ENCODE measurements at regions not wholly inside any gene's neighbourhood (a gene's known extent, or its start where the extent isn't known, plus 50 kb on each side); places are given as distances from the start of the nearest gene placed in this dataset.
"Not testable (repeated sequence)": the region's sequence is repeated elsewhere in the genome, so short reads cannot be mapped to it uniquely, and the experiment has no call there.

GRCh38 chr3:66644549-66644948 is 143.7 kb upstream of the LRIG1 start:
- Mint-ChIP-seq H3K27me3 (ENCODE audit: low read depth) (no peaks in the 10 kb centered on the region), H3K36me3 (ENCODE audit: low read depth) (peaks cover 18% of the 10 kb centered on the region)

GRCh38 chr3:66648975-66649374 is 148.2 kb upstream of the LRIG1 start:
- Mint-ChIP-seq H3K36me3 (ENCODE audit: low read depth) (peaks cover 13% of the 10 kb centered on the region), H3K27me3 (ENCODE audit: low read depth) (no peaks in the 10 kb centered on the region), H3K9me3 (peaks cover 9% of the 10 kb centered on the region), H3K4me3 (no peak overlapping the region), H3K27ac (ENCODE audit: unreplicated experiment) (no peak overlapping the region), H3K4me1 (peaks cover 36% of the 10 kb centered on the region)
- no peak for DNase-seq (ENCODE audit: low read depth, low spot score)
- TF ChIP-seq, protein P1, sequence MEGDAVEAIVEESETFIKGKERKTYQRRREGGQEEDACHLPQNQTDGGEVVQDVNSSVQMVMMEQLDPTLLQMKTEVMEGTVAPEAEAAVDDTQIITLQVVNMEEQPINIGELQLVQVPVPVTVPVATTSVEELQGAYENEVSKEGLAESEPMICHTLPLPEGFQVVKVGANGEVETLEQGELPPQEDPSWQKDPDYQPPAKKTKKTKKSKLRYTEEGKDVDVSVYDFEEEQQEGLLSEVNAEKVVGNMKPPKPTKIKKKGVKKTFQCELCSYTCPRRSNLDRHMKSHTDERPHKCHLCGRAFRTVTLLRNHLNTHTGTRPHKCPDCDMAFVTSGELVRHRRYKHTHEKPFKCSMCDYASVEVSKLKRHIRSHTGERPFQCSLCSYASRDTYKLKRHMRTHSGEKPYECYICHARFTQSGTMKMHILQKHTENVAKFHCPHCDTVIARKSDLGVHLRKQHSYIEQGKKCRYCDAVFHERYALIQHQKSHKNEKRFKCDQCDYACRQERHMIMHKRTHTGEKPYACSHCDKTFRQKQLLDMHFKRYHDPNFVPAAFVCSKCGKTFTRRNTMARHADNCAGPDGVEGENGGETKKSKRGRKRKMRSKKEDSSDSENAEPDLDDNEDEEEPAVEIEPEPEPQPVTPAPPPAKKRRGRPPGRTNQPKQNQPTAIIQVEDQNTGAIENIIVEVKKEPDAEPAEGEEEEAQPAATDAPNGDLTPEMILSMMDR (conservative IDR thresholded peaks at IDR 0.05): no peak

More at GRCh38 chr3:66644549-66644948, 143.7 kb upstream of the LRIG1 start:
- Mint-ChIP-seq H3K4me3 (no peak overlapping the region), H3K9me3 (peaks cover 9% of the 10 kb centered on the region), H3K4me1 (peaks cover 45% of the 10 kb centered on the region), H3K27ac (ENCODE audit: unreplicated experiment) (peak overlapping the region; percentile 43)
- TF ChIP-seq, protein P1 (conservative IDR thresholded peaks at IDR 0.05): no peak
- no peak for DNase-seq (ENCODE audit: low read depth, low spot score)

- H3K27ac Mint-ChIP-seq (ENCODE audit: unreplicated experiment); DNase-seq (ENCODE audit: low read depth, low spot score); H3K4me3 Mint-ChIP-seq; H3K9me3 Mint-ChIP-seq; H3K36me3 Mint-ChIP-seq (ENCODE audit: low read depth); H3K27me3 Mint-ChIP-seq (ENCODE audit: low read depth): not testable (repeated sequence)
- peaks cover 53% of the 10 kb centered on the region for H3K4me1 Mint-ChIP-seq
Measured at GRCh38 chr3:66651520-66651919, 150.7 kb upstream of the LRIG1 start.

- not testable (repeated sequence) for DNase-seq (ENCODE audit: low read depth, low spot score); H3K27me3 Mint-ChIP-seq (ENCODE audit: low read depth); H3K4me3 Mint-ChIP-seq; H3K9me3 Mint-ChIP-seq; H3K36me3 Mint-ChIP-seq (ENCODE audit: low read depth)
- H3K27ac Mint-ChIP-seq (ENCODE audit: unreplicated experiment): peak overlapping the region; percentile 78
- peaks cover 56% of the 10 kb centered on the region for H3K4me1 Mint-ChIP-seq
Measured at GRCh38 chr3:66652100-66652499, 151.3 kb upstream of the LRIG1 start.

- H3K27me3 Mint-ChIP-seq (ENCODE audit: low read depth): no peaks in the 10 kb centered on the region
- peak; percentile 18 for DNase-seq (ENCODE audit: low read depth, low spot score)
- peak overlapping the region; percentile 62 for H3K4me3 Mint-ChIP-seq
- peak overlapping the region; percentile 98 for H3K27ac Mint-ChIP-seq (ENCODE audit: unreplicated experiment)
- peaks cover 75% of the 10 kb centered on the region for H3K4me1 Mint-ChIP-seq
- H3K36me3 Mint-ChIP-seq (ENCODE audit: low read depth): no peaks in the 10 kb centered on the region
- TF ChIP-seq, protein P1 (conservative IDR thresholded peaks at IDR 0.05): no peak
- H3K9me3 Mint-ChIP-seq: no peaks in the 10 kb centered on the region
Measured at GRCh38 chr3:66655044-66655443, 154.2 kb upstream of the LRIG1 start.

GRCh38 chr3:66655671-66656070 is 154.8 kb upstream of the LRIG1 start:
- peaks cover 79% of the 10 kb centered on the region for H3K4me1 Mint-ChIP-seq
- H3K27ac Mint-ChIP-seq (ENCODE audit: unreplicated experiment): peak overlapping the region; percentile 98
- H3K4me3 Mint-ChIP-seq: peak overlapping the region; percentile 62

More at GRCh38 chr3:66655671-66656070, 154.8 kb upstream of the LRIG1 start:
- no peaks in the 10 kb centered on the region for H3K27me3 Mint-ChIP-seq (ENCODE audit: low read depth)
- peak; percentile 51 for DNase-seq (ENCODE audit: low read depth, low spot score)
- TF ChIP-seq, protein P1 (conservative IDR thresholded peaks at IDR 0.05): no peak
- no peaks in the 10 kb centered on the region for H3K36me3 Mint-ChIP-seq (ENCODE audit: low read depth)
- H3K9me3 Mint-ChIP-seq: no peaks in the 10 kb centered on the region
